ENCODE measurements at regions not wholly inside any gene's neighbourhood (a gene's known extent, or its start where the extent isn't known, plus 50 kb on each side); places are given as distances from the start of the nearest gene placed in this dataset.

DNA sequence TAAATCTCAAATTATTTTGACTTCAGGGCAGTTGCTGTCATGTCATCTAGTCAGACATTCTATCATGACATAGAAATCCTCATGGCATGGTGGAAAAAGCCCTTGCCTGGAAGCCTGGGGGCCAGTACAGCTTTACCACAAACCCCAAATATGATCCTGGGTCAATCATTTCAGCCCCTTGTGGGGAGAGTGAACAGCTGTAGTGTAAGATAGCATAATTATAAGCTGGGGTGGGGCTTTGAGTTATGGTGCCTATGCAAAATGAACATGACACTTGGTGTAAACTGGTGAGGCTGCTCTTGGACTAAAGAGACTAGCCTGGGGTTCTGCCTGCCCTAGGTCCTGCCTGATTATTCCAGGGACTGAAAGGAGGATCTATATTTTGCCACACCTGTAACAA lies 207.7 kb upstream of the DDHD1 start (continued):
- TF ChIP-seq, protein P1, sequence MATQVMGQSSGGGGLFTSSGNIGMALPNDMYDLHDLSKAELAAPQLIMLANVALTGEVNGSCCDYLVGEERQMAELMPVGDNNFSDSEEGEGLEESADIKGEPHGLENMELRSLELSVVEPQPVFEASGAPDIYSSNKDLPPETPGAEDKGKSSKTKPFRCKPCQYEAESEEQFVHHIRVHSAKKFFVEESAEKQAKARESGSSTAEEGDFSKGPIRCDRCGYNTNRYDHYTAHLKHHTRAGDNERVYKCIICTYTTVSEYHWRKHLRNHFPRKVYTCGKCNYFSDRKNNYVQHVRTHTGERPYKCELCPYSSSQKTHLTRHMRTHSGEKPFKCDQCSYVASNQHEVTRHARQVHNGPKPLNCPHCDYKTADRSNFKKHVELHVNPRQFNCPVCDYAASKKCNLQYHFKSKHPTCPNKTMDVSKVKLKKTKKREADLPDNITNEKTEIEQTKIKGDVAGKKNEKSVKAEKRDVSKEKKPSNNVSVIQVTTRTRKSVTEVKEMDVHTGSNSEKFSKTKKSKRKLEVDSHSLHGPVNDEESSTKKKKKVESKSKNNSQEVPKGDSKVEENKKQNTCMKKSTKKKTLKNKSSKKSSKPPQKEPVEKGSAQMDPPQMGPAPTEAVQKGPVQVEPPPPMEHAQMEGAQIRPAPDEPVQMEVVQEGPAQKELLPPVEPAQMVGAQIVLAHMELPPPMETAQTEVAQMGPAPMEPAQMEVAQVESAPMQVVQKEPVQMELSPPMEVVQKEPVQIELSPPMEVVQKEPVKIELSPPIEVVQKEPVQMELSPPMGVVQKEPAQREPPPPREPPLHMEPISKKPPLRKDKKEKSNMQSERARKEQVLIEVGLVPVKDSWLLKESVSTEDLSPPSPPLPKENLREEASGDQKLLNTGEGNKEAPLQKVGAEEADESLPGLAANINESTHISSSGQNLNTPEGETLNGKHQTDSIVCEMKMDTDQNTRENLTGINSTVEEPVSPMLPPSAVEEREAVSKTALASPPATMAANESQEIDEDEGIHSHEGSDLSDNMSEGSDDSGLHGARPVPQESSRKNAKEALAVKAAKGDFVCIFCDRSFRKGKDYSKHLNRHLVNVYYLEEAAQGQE (IDR thresholded peaks at IDR 0.05; ENCODE audit: low read depth, low read length), result no peak
- TF ChIP-seq TCF12 (IDR thresholded peaks at IDR 0.05) (no peak), JUND (IDR thresholded peaks at IDR 0.05) (no peak), MXI1 (IDR thresholded peaks at IDR 0.05; ENCODE audit: low read depth, low read length) (no peak), RFX5 (IDR thresholded peaks at IDR 0.05; ENCODE audit: low read length) (no peak), TEAD4 (IDR thresholded peaks at IDR 0.05; ENCODE audit: borderline replicate concordance, insufficient read depth) (no peak), NRF1 (IDR thresholded peaks at IDR 0.05; ENCODE audit: low read depth, low read length) (no peak), FOSL2 (IDR thresholded peaks at IDR 0.05; ENCODE audit: borderline replicate concordance, low read depth) (no peak), GATA2 (CRISPR knock-in tag; IDR thresholded peaks at IDR 0.05) (no peak), ZBTB33 (IDR thresholded peaks at IDR 0.05; ENCODE audit: borderline replicate concordance, low read depth) (no peak)
- TF ChIP-seq, protein P2, sequence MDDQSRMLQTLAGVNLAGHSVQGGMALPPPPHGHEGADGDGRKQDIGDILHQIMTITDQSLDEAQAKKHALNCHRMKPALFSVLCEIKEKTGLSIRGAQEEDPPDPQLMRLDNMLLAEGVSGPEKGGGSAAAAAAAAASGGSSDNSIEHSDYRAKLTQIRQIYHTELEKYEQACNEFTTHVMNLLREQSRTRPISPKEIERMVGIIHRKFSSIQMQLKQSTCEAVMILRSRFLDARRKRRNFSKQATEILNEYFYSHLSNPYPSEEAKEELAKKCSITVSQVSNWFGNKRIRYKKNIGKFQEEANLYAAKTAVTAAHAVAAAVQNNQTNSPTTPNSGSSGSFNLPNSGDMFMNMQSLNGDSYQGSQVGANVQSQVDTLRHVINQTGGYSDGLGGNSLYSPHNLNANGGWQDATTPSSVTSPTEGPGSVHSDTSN (IDR thresholded peaks at IDR 0.05), result no peak
- TF ChIP-seq, protein P3, sequence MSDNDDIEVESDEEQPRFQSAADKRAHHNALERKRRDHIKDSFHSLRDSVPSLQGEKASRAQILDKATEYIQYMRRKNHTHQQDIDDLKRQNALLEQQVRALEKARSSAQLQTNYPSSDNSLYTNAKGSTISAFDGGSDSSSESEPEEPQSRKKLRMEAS (IDR thresholded peaks at IDR 0.05; ENCODE audit: low read depth), result no peak

GRCh38 chr14:53358166-53358565 lies 205.0 kb upstream of the DDHD1 start:
- Histone ChIP-seq H3K4me2 (no peak overlapping the region), H3K4me1 (ENCODE audit: control insufficient read depth in 1 of 2, insufficient read depth in 2 of 2, low read depth in 1 of 2, low read length in 1 of 2) (peaks cover 0 to 6% of the 10 kb centered on the region in 2 experiments; a peak in 2 of 4 replicates), H3K9me3 (no peaks in the 10 kb centered on the region), H3K27ac (ENCODE audit: low read depth in 2 of 2, low read length in 1 of 2) (no peak overlapping the region), H3K27me3 (ENCODE audit: insufficient read depth) (no peaks in the 10 kb centered on the region), H3F3A (replicated peaks; ENCODE audit: insufficient read depth) (no peaks in the 10 kb centered on the region), H2AFZ (ENCODE audit: low read depth) (no peak overlapping the region), H3K9me2 (no peaks in the 10 kb centered on the region), H3K36me3 (replicated peaks in 1 of 2; ENCODE audit: control insufficient read depth in 1 of 2, insufficient read depth in 2 of 2, low read length in 1 of 2) (no peaks in the 10 kb centered on the region), H3K79me2 (ENCODE audit: insufficient read depth) (no peaks in the 10 kb centered on the region), H4K20me1 (ENCODE audit: insufficient read depth) (no peaks in the 10 kb centered on the region), H3K9ac (no peak overlapping the region), H3K4me3 (ENCODE audit: low read depth in 2 of 2, low read length in 1 of 2) (no peak overlapping the region)
- CTCF ChIA-PET, result interaction anchor here (1.5 kb wide), 1 partner anchor 62 kb away, joined by 6 read pairs; no protein-coding TSS in a partner anchor
- no peak for TF ChIP-seq RFX5 (IDR thresholded peaks at IDR 0.05; ENCODE audit: low read length)
- no peak for TF ChIP-seq FOSL2 (IDR thresholded peaks at IDR 0.05; ENCODE audit: borderline replicate concordance, low read depth)
- TF ChIP-seq FOXM1 (IDR thresholded peaks at IDR 0.05; ENCODE audit: low read depth), result no peak
- TF ChIP-seq, protein P4, sequence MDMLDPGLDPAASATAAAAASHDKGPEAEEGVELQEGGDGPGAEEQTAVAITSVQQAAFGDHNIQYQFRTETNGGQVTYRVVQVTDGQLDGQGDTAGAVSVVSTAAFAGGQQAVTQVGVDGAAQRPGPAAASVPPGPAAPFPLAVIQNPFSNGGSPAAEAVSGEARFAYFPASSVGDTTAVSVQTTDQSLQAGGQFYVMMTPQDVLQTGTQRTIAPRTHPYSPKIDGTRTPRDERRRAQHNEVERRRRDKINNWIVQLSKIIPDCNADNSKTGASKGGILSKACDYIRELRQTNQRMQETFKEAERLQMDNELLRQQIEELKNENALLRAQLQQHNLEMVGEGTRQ (IDR thresholded peaks at IDR 0.05; ENCODE audit: borderline replicate concordance, low read depth, low read length), result no peak
- TF ChIP-seq, protein P3 (IDR thresholded peaks at IDR 0.05; ENCODE audit: low read depth), result no peak
- TF ChIP-seq ZBTB33 (IDR thresholded peaks at IDR 0.05; ENCODE audit: borderline replicate concordance, low read depth), result no peak
- no peak for TF ChIP-seq RXRA (IDR thresholded peaks at IDR 0.05; ENCODE audit: borderline replicate concordance, low read depth)
- TF ChIP-seq CHD2 (IDR thresholded peaks at IDR 0.05; ENCODE audit: low read length, partially characterized antibody), result no peak
- TF ChIP-seq POLR2AphosphoS5 (IDR thresholded peaks at IDR 0.05; ENCODE audit: low read depth, low read length), result no peak
- TF ChIP-seq, protein P5, sequence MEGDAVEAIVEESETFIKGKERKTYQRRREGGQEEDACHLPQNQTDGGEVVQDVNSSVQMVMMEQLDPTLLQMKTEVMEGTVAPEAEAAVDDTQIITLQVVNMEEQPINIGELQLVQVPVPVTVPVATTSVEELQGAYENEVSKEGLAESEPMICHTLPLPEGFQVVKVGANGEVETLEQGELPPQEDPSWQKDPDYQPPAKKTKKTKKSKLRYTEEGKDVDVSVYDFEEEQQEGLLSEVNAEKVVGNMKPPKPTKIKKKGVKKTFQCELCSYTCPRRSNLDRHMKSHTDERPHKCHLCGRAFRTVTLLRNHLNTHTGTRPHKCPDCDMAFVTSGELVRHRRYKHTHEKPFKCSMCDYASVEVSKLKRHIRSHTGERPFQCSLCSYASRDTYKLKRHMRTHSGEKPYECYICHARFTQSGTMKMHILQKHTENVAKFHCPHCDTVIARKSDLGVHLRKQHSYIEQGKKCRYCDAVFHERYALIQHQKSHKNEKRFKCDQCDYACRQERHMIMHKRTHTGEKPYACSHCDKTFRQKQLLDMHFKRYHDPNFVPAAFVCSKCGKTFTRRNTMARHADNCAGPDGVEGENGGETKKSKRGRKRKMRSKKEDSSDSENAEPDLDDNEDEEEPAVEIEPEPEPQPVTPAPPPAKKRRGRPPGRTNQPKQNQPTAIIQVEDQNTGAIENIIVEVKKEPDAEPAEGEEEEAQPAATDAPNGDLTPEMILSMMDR (IDR thresholded peaks at IDR 0.05), result no peak
- DNase-seq, result no peak
- POLR2A ChIA-PET, result no interaction called here
